ENCODE measurements at regions not wholly inside any gene's neighbourhood (a gene's known extent, or its start where the extent isn't known, plus 50 kb on each side); places are given as distances from the start of the nearest gene placed in this dataset.

GRCh38 chr3:176442326-176442725, 755.0 kb downstream of the TBL1XR1 start:
- TF ChIP-seq CTCF (conservative IDR thresholded peaks at IDR 0.05; ENCODE audit: low read length) (no peak), EZH2phosphoT487 (IDR thresholded peaks at IDR 0.05; ENCODE audit: borderline replicate concordance, low read depth, low read length) (no peak)
